GM19240 (cell line): ENCODE measurements at regions not wholly inside any gene's neighbourhood (a gene's known extent, or its start where the extent isn't known, plus 50 kb on each side); places are given as distances from the start of the nearest gene placed in this dataset.
"Not testable (repeated sequence)": the region's sequence is repeated elsewhere in the genome, so short reads cannot be mapped to it uniquely, and the experiment has no call there.

ENCODE experiments used
- DNase-seq: peaks from one replicate; pipeline ENCODE4 v3.0.0; 2011; ENCODE audit warnings: low spot score; ENCODE audit not compliant: insufficient read length

GRCh38 chr1:29757866-29758780 lies 521.8 kb downstream of the PTPRU start:
- no peak for DNase-seq

- no peak for DNase-seq
Observed at GRCh38 chr1:29756901-29757725, 520.8 kb downstream of the PTPRU start.

- DNase-seq: no peak
Observed at GRCh38 chr1:29756498-29756897, 520.2 kb downstream of the PTPRU start.

GRCh38 chr1:29756085-29756484 lies 519.8 kb downstream of the PTPRU start:
- no peak for DNase-seq

- DNase-seq: not testable (repeated sequence)
Observed at GRCh38 chr1:29755412-29756015, 519.2 kb downstream of the PTPRU start.

- DNase-seq: no peak
Observed at GRCh38 chr1:29754573-29755375, 518.5 kb downstream of the PTPRU start.

GRCh38 chr1:29753771-29754572 lies 517.6 kb downstream of the PTPRU start:
- DNase-seq: no peak

- no peak for DNase-seq
Observed at GRCh38 chr1:29753244-29753643, 516.9 kb downstream of the PTPRU start.

- no peak for DNase-seq
Observed at GRCh38 chr1:29752141-29752540, 515.8 kb downstream of the PTPRU start.

GRCh38 chr1:29749024-29749945 lies 513.0 kb downstream of the PTPRU start:
- no peak for DNase-seq

- DNase-seq: no peak
Observed at GRCh38 chr1:29747196-29747595, 510.9 kb downstream of the PTPRU start.

GRCh38 chr1:29746076-29746665 lies 509.8 kb downstream of the PTPRU start:
- DNase-seq: no peak

- DNase-seq: no peak
Observed at GRCh38 chr1:29744684-29745490, 508.6 kb downstream of the PTPRU start.

- DNase-seq: no peak
Observed at GRCh38 chr1:29743931-29744330, 507.6 kb downstream of the PTPRU start.

- DNase-seq: no peak
Observed at GRCh38 chr1:29743264-29743663, 506.9 kb downstream of the PTPRU start.

GRCh38 chr1:29739176-29739575 lies 502.9 kb downstream of the PTPRU start:
- DNase-seq: no peak

- DNase-seq: no peak
Observed at GRCh38 chr1:29736582-29737188, 500.4 kb downstream of the PTPRU start.

- DNase-seq: no peak
Observed at GRCh38 chr1:29732453-29732852, 496.1 kb downstream of the PTPRU start.
